H1 (cell line): ENCODE measurements at regions not wholly inside any gene's neighbourhood (a gene's known extent, or its start where the extent isn't known, plus 50 kb on each side); places are given as distances from the start of the nearest gene placed in this dataset.

Source experiments
- CTCF ChIA-PET: fragments of 300-600 bp; sonication (Branson Sonifier 250); formaldehyde crosslinking; loops from one replicate; lab custom pipeline; 2021; ENCODE audit not compliant: partially characterized antibody; lab: Charles Lee
- POLR2A ChIA-PET: fragments of 300-600 bp; sonication (Branson Sonifier 250); formaldehyde crosslinking; loops from one replicate; lab custom pipeline; 2021; ENCODE audit warnings: inconsistent platforms; ENCODE audit not compliant: partially characterized antibody; lab: Charles Lee
- DNase-seq, 2 experiments: peaks; one replicate each; pipeline versions ENCODE4 v3.0.0 to v3.0.0-alpha.2; 2010 to 2022; ENCODE audit warnings: low spot score in 2 of 2, low read depth in 1 of 2, mixed read lengths in 1 of 2
- FAIRE-seq: peaks from 2 replicates; lab custom pipeline; 2011; peaks lifted over from hg19 to GRCh38; lab: Jason Lieb, UNC
- H2AFZ ChIP-seq: 2 replicates; pipeline ENCODE4 v1.8.1; 2012; ENCODE audit warnings: low read length, inconsistent platforms
- H2AK5ac ChIP-seq: 2 replicates; pipeline ENCODE4 v1.6.1; 2013; ENCODE audit warnings: low read depth, low read length
- H2BK120ac ChIP-seq: replicated peaks from 2 replicates; pipeline ENCODE3; 2013; ENCODE audit warnings: low read depth, low read length, inconsistent platforms
- H2BK12ac ChIP-seq: 2 replicates; pipeline ENCODE4 v1.6.1; 2013; ENCODE audit warnings: low read depth, low read length
- H2BK15ac ChIP-seq: 2 replicates; pipeline ENCODE4 v1.6.1; 2013; ENCODE audit warnings: low read length
- H2BK20ac ChIP-seq: 2 replicates; pipeline ENCODE4 v1.6.1; 2013; ENCODE audit warnings: low read length
- H2BK5ac ChIP-seq: 2 replicates; pipeline ENCODE4 v1.6.1; 2013; ENCODE audit warnings: low read depth, low read length
- H3K14ac ChIP-seq: 2 replicates; pipeline ENCODE4 v1.6.1; 2013; ENCODE audit warnings: inconsistent platforms; ENCODE audit not compliant: insufficient read length
- H3K18ac ChIP-seq: 2 replicates; pipeline ENCODE4 v1.6.1; 2013; ENCODE audit warnings: low read length; ENCODE audit errors: extremely low read depth
- H3K23ac ChIP-seq: 2 replicates; pipeline ENCODE4 v1.6.1; 2013; ENCODE audit warnings: inconsistent platforms; ENCODE audit not compliant: insufficient read length
- H3K23me2 ChIP-seq: 2 replicates; pipeline ENCODE4 v1.6.1; 2013; ENCODE audit warnings: low read depth, low read length
- H3K27ac ChIP-seq: 2 replicates; pipeline ENCODE4 v1.6.1; 2011; ENCODE audit warnings: low read depth, low read length, inconsistent platforms
- H3K27me3 ChIP-seq, 4 experiments: replicated peaks in 1 of 4; 1 replicate in 1 of 4; 2 replicates in 3 of 4; pipeline versions ENCODE4 v1.6.1 to v1.8.1; 2011 to 2013; ENCODE audit warnings: low read length in 3 of 4, mild to moderate bottlenecking in 3 of 4, inconsistent platforms in 2 of 4, mixed read lengths in 2 of 4, moderate library complexity in 1 of 4; ENCODE audit not compliant: control insufficient read depth in 3 of 4, insufficient read depth in 3 of 4; ENCODE audit errors: extremely low read depth in 1 of 4
- H3K36me3 ChIP-seq, 4 experiments: 2 replicates each; pipeline versions ENCODE4 v1.6.1 to v1.8.1; 2011 to 2013; ENCODE audit warnings: mild to moderate bottlenecking in 4 of 4, low read length in 3 of 4, moderate library complexity in 2 of 4, control low read depth in 1 of 4, inconsistent platforms in 1 of 4; ENCODE audit not compliant: insufficient read depth in 4 of 4, control insufficient read depth in 2 of 4
- H3K4ac ChIP-seq: replicated peaks from 2 replicates; pipeline ENCODE3; 2013; ENCODE audit warnings: low read length, low read depth, mixed read lengths, inconsistent platforms; ENCODE audit not compliant: insufficient read length
- H3K4me1 ChIP-seq, 4 experiments: replicated peaks in 1 of 4; 1 replicate in 1 of 4; 2 replicates in 3 of 4; pipeline versions ENCODE4 v1.6.1 to v1.8.1; 2011 to 2013; ENCODE audit warnings: low read length in 3 of 4, inconsistent platforms in 2 of 4, mixed read lengths in 1 of 4; ENCODE audit not compliant: insufficient read depth in 4 of 4, control insufficient read depth in 3 of 4
- H3K4me2 ChIP-seq, 2 experiments: 2 replicates each; pipeline versions ENCODE4 v1.6.1 to v1.8.1; 2011 to 2013; ENCODE audit warnings: low read depth in 2 of 2, low read length in 2 of 2, control low read depth in 1 of 2, inconsistent platforms in 1 of 2, mild to moderate bottlenecking in 1 of 2; ENCODE audit not compliant: insufficient read depth in 1 of 2
- H3K4me3 ChIP-seq, 4 experiments: fragments of 200-600, 300-600 bp in 1 of 4; sonication (generic), shearing (Covaris generic), sonication (Bioruptor Twin) in 1 of 4; 2 replicates each; pipeline versions ENCODE4 v1.5.1 to v1.8.1; 2011 to 2016; ENCODE audit warnings: low read length in 4 of 4, low read depth in 3 of 4, control low read depth in 2 of 4, inconsistent platforms in 2 of 4, mild to moderate bottlenecking in 2 of 4, mixed read lengths in 1 of 4, moderate library complexity in 1 of 4; ENCODE audit not compliant: insufficient read depth in 2 of 4; ENCODE audit errors: extremely low read depth in 1 of 4
- H3K56ac ChIP-seq: replicated peaks from 2 replicates; pipeline ENCODE3; 2013; ENCODE audit warnings: low read depth, mild to moderate bottlenecking, mixed read lengths, low read length, inconsistent platforms; ENCODE audit not compliant: insufficient read length
- H3K79me1 ChIP-seq: 2 replicates; pipeline ENCODE4 v1.6.1; 2013; ENCODE audit warnings: low read depth, low read length, control low read depth
- H3K79me2 ChIP-seq, 2 experiments: 2 replicates each; pipeline versions ENCODE4 v1.6.1 to v1.8.1; 2012 to 2013; ENCODE audit warnings: low read length in 2 of 2, mild to moderate bottlenecking in 2 of 2, inconsistent platforms in 1 of 2; ENCODE audit not compliant: insufficient read depth in 2 of 2, control insufficient read depth in 1 of 2
- H3K9ac ChIP-seq, 4 experiments: replicated peaks in 1 of 4; 1 replicate in 1 of 4; 2 replicates in 3 of 4; pipeline versions ENCODE4 v1.6.1 to v1.8.1; 2011 to 2013; ENCODE audit warnings: low read depth in 3 of 4, low read length in 3 of 4, control low read depth in 2 of 4, mild to moderate bottlenecking in 2 of 4, moderate library complexity in 2 of 4, inconsistent platforms in 1 of 4; ENCODE audit errors: extremely low read depth in 1 of 4
- H3K9me3 ChIP-seq, 2 experiments: 2 replicates each; pipeline versions ENCODE4 v1.6.1 to v1.8.1; 2012 to 2013; ENCODE audit warnings: mild to moderate bottlenecking in 2 of 2, moderate library complexity in 2 of 2, control low read depth in 1 of 2, inconsistent platforms in 1 of 2, low read depth in 1 of 2, low read length in 1 of 2, mixed read lengths in 1 of 2; ENCODE audit not compliant: insufficient read depth in 2 of 2
- H4K20me1 ChIP-seq, 2 experiments: replicated peaks in 1 of 2; 2 replicates each; pipeline versions ENCODE3 to v1.8.1; 2011 to 2013; ENCODE audit warnings: inconsistent platforms in 2 of 2, low read length in 2 of 2, mild to moderate bottlenecking in 1 of 2; ENCODE audit not compliant: insufficient read depth in 2 of 2, control insufficient read depth in 1 of 2
- H4K5ac ChIP-seq: 2 replicates; pipeline ENCODE4 v1.6.1; 2013; ENCODE audit warnings: low read length, low read depth, mixed read lengths, inconsistent platforms; ENCODE audit not compliant: insufficient read length
- H4K8ac ChIP-seq: 2 replicates; pipeline ENCODE4 v1.8.0; 2013; ENCODE audit warnings: mild to moderate bottlenecking, moderate library complexity, low read length, inconsistent platforms; ENCODE audit not compliant: insufficient read depth; ENCODE audit errors: extremely low read depth
- H4K91ac ChIP-seq: replicated peaks from 2 replicates; pipeline ENCODE3; 2013; ENCODE audit warnings: low read length, mixed read lengths, inconsistent platforms; ENCODE audit not compliant: insufficient read length
- CBX5 ChIP-seq: fragments of 300-800, 300-1000 bp; sonication (generic); IDR thresholded peaks from 2 replicates; pipeline ENCODE4 v1.7.1; 2016; ENCODE audit warnings: antibody characterized with exemption, low read length, low read depth
- CREB1 ChIP-seq: IDR thresholded peaks from 2 replicates; pipeline ENCODE4 v1.6.1; 2012; ENCODE audit warnings: inconsistent platforms
- HDAC2 ChIP-seq, 2 experiments: fragments of 300-600 bp in 1 of 2; sonication (generic) in 1 of 2; IDR thresholded peaks; 2 replicates each; pipeline ENCODE4 v1.6.1; 2011 to 2012; ENCODE audit warnings: low read depth in 2 of 2, low read length in 2 of 2, mild to moderate bottlenecking in 2 of 2, moderate library complexity in 2 of 2, borderline replicate concordance in 1 of 2, inconsistent platforms in 1 of 2
- JUND ChIP-seq: IDR thresholded peaks from 2 replicates; pipeline ENCODE4 v1.6.1; 2011; ENCODE audit warnings: mild to moderate bottlenecking, improper control_type of control experiment, low read length
- MAFK ChIP-seq: IDR thresholded peaks from 2 replicates; pipeline ENCODE4 v1.6.1; 2012; ENCODE audit warnings: low read depth, mild to moderate bottlenecking, improper control_type of control experiment, low read length
- POU5F1 ChIP-seq: IDR thresholded peaks from 2 replicates; pipeline ENCODE4 v1.6.1; 2011; ENCODE audit warnings: low read depth, mild to moderate bottlenecking, low read length, moderate library complexity
- SIN3A ChIP-seq, 2 experiments: IDR thresholded peaks in 1 of 2; conservative IDR thresholded peaks in 1 of 2; 2 replicates each; pipeline ENCODE4 v1.6.1; 2011 to 2012; ENCODE audit warnings: low read length in 2 of 2, improper control_type of control experiment in 1 of 2, low read depth in 1 of 2, mild to moderate bottlenecking in 1 of 2
- YY1 ChIP-seq: IDR thresholded peaks from 2 replicates; pipeline ENCODE4 v1.6.1; 2011; ENCODE audit warnings: low read depth, mild to moderate bottlenecking, low read length
- WGBS, 2 experiments: shearing (Covaris generic) in 1 of 2; methylation state at CpG; one replicate each; pipeline versions ENCODE4 v1.1.6 to v1.1.7; 2013 to 2015; ENCODE audit warnings: low lambda C conversion rate in 2 of 2, mixed read lengths in 2 of 2, inconsistent platforms in 1 of 2, low coverage in 1 of 2, missing lambda C conversion rate in 1 of 2; ENCODE audit not compliant: insufficient replicate concordance in 2 of 2, insufficient coverage in 1 of 2, insufficient read length in 1 of 2; ENCODE audit errors: extremely low coverage in 1 of 2, missing lambda C conversion rate in 1 of 2; 5-methylcytosine and 5-hydroxymethylcytosine counted together
- TF ChIP-seq, protein P1 (sequence below): IDR thresholded peaks from 2 replicates; pipeline ENCODE4 v1.6.1; 2012; ENCODE audit warnings: inconsistent platforms
- TF ChIP-seq, protein P2 (sequence below): IDR thresholded peaks from 2 replicates; pipeline ENCODE4 v1.6.1; 2012; ENCODE audit warnings: low read length, inconsistent platforms

DNA sequence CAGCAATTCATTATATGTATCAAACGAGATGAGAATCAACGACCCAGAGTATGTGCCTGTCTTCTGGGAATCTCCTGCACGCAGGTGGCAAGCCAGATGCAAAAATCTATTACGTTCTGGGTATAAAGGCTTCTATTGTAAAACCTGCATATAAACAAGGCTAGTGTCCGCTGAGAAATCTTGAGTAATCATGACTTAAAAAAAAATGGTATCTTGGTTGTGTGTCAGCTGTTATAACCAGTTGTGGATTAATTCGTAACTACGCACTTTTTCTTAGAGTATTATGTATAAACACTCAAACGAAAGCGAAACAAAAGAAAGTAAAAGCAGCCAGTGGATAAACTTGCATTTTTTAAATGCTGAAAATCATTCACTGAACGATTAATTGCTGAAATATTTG, 509.1 kb downstream of the RSL24D1 start:
- Histone ChIP-seq H2BK20ac (no peak overlapping the region), H3K36me3 (no peaks in the 10 kb centered on the region), H2BK120ac (no peak overlapping the region), H3K14ac (no peak overlapping the region), H3K27ac (no peak overlapping the region)
- CTCF ChIA-PET: no interaction called here
- TF ChIP-seq CBX5: no peak
- no peak for TF ChIP-seq SIN3A (conservative IDR thresholded peaks at IDR 0.05 in 1 of 2, IDR thresholded peaks at IDR 0.05 in 1 of 2; ENCODE audit: low read depth in 1 of 2, low read length in 2 of 2)
- TF ChIP-seq YY1: no peak
- TF ChIP-seq CREB1: no peak
- TF ChIP-seq, protein P1, sequence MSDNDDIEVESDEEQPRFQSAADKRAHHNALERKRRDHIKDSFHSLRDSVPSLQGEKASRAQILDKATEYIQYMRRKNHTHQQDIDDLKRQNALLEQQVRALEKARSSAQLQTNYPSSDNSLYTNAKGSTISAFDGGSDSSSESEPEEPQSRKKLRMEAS: no peak
- no peak for TF ChIP-seq MAFK
- TF ChIP-seq, protein P2, sequence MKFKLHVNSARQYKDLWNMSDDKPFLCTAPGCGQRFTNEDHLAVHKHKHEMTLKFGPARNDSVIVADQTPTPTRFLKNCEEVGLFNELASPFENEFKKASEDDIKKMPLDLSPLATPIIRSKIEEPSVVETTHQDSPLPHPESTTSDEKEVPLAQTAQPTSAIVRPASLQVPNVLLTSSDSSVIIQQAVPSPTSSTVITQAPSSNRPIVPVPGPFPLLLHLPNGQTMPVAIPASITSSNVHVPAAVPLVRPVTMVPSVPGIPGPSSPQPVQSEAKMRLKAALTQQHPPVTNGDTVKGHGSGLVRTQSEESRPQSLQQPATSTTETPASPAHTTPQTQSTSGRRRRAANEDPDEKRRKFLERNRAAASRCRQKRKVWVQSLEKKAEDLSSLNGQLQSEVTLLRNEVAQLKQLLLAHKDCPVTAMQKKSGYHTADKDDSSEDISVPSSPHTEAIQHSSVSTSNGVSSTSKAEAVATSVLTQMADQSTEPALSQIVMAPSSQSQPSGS: no peak
- no peak for TF ChIP-seq JUND
- no peak for TF ChIP-seq POU5F1
- no peak for TF ChIP-seq HDAC2 (IDR thresholded peaks at IDR 0.05; ENCODE audit: borderline replicate concordance in 1 of 2, low read depth in 2 of 2, low read length in 2 of 2)
- TF ChIP-seq, all 59 proteins: peak for 0
- no peak overlapping the region for H3K4me3 ChIP-seq
- H4K8ac ChIP-seq: no peak overlapping the region
- H3K4me2 ChIP-seq: no peak overlapping the region
- FAIRE-seq: no peak
- no peaks in the 10 kb centered on the region for H3K79me2 ChIP-seq
- H3K4me1 ChIP-seq: no peaks in the 10 kb centered on the region
- no peaks in the 10 kb centered on the region for H3K23me2 ChIP-seq
- no peak overlapping the region for H3K56ac ChIP-seq
- no peaks in the 10 kb centered on the region for H3K79me1 ChIP-seq
- H2BK12ac ChIP-seq: no peak overlapping the region
- H4K5ac ChIP-seq: no peak overlapping the region
- H2BK15ac ChIP-seq: no peak overlapping the region
- no peak for DNase-seq
- no peak overlapping the region for H2AFZ ChIP-seq
- POLR2A ChIA-PET: no interaction called here
- no peaks in the 10 kb centered on the region for H4K20me1 ChIP-seq
- H3K4ac ChIP-seq: no peak overlapping the region
- no peak overlapping the region for H2AK5ac ChIP-seq
- no peak overlapping the region for H2BK5ac ChIP-seq
- no peak overlapping the region for H3K18ac ChIP-seq
- no peak overlapping the region for H3K9ac ChIP-seq
- H3K9me3 ChIP-seq: peaks cover 5 to 21% of the 10 kb centered on the region in 2 experiments; a peak in 2 of 4 replicates
- H3K23ac ChIP-seq: no peak overlapping the region
- H4K91ac ChIP-seq: no peak overlapping the region
- WGBS, 2 experiments: 66% methylated on average over 10 of the region's 10 CpGs; no CpG with 5 or more reads in 1 of the 2 experiments
- no peaks in the 10 kb centered on the region for H3K27me3 ChIP-seq
